ENCODE measurements at regions not wholly inside any gene's neighbourhood (a gene's known extent, or its start where the extent isn't known, plus 50 kb on each side); places are given as distances from the start of the nearest gene placed in this dataset.

DNA sequence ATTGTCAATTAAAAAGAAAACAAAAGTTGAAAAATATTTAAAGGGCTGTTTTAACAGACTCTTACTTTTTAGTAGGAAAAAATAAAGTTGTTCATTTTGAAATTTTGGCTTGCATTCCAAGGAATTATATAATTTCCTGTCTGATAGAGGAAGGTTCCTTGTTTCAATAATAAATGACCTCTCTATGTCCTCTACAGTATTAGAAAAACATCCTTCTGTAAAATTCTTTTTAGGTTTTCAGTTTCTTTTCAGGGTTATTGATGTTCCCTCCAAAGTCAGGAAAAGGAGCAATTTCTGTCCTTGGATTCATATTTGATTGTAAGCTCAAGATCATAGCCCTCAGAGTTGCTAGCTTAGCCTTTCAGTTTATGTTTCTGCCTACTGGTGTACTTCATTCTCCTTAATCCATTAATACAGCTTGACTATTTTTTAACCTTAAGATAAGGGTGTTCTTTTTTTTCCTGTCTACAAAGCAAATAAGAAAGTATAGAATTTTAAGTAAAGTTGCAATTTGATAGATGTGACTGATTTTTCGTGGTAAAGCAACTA lies 125.2 kb upstream of the COL3A1 start:
- TF ChIP-seq, protein P1, sequence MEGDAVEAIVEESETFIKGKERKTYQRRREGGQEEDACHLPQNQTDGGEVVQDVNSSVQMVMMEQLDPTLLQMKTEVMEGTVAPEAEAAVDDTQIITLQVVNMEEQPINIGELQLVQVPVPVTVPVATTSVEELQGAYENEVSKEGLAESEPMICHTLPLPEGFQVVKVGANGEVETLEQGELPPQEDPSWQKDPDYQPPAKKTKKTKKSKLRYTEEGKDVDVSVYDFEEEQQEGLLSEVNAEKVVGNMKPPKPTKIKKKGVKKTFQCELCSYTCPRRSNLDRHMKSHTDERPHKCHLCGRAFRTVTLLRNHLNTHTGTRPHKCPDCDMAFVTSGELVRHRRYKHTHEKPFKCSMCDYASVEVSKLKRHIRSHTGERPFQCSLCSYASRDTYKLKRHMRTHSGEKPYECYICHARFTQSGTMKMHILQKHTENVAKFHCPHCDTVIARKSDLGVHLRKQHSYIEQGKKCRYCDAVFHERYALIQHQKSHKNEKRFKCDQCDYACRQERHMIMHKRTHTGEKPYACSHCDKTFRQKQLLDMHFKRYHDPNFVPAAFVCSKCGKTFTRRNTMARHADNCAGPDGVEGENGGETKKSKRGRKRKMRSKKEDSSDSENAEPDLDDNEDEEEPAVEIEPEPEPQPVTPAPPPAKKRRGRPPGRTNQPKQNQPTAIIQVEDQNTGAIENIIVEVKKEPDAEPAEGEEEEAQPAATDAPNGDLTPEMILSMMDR (IDR thresholded peaks at IDR 0.05) = no peak
- TF ChIP-seq POLR2A (IDR thresholded peaks at IDR 0.05) = no peak

All from Peyer's patch (tissue), 4 donors.